Upper lobe of left lung (tissue), 4 donors: ENCODE measurements at regions not wholly inside any gene's neighbourhood (a gene's known extent, or its start where the extent isn't known, plus 50 kb on each side); places are given as distances from the start of the nearest gene placed in this dataset.

Experiments
- POLR2A ChIP-seq, 4 donors: fragments of 450-650 bp; IDR thresholded peaks; one replicate each; pipeline ENCODE4 v1.5.1; 2016 to 2017; ENCODE audit warnings: antibody characterized with exemption in 4 of 4, mild to moderate bottlenecking in 2 of 4
- POLR2AphosphoS5 ChIP-seq, 2 donors: sonication (generic); formaldehyde crosslinking; IDR thresholded peaks; one replicate each; pipeline ENCODE4 v1.5.1; 2017; ENCODE audit warnings: antibody characterized with exemption in 2 of 2
- TF ChIP-seq, protein P1 (sequence below), 6 experiments: fragments of 450-650 bp in 4 of 6; fragments of 200-600 bp in 2 of 6; sonication (generic) in 2 of 6; IDR thresholded peaks; one replicate each; pipeline ENCODE4 v1.5.1; 2016 to 2019; ENCODE audit warnings: antibody characterized with exemption in 6 of 6

DNA sequence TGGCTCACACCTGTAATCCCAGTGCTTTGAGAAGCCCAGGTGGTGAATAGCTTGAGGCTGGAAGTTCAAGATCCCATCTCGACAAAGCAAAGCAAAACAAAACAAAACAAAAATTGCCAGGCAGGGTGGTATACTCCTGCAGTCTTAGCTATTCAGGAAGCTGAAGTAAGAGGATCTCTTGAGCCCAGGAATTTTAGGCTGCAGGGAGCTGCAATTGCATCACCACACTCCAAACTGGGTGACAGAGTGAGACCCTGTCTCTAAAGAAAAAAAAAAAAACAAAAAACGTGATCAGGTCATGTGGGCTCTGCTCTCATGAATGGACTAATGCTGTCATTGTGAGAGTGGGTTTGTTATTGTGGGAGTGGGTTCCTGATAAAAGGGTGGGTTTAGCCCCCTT is 409.1 kb downstream of the NPIPA7 start:
- TF ChIP-seq POLR2AphosphoS5 (IDR thresholded peaks at IDR 0.05) (no peak), POLR2A (IDR thresholded peaks at IDR 0.05) (no peak)
- TF ChIP-seq, protein P1, sequence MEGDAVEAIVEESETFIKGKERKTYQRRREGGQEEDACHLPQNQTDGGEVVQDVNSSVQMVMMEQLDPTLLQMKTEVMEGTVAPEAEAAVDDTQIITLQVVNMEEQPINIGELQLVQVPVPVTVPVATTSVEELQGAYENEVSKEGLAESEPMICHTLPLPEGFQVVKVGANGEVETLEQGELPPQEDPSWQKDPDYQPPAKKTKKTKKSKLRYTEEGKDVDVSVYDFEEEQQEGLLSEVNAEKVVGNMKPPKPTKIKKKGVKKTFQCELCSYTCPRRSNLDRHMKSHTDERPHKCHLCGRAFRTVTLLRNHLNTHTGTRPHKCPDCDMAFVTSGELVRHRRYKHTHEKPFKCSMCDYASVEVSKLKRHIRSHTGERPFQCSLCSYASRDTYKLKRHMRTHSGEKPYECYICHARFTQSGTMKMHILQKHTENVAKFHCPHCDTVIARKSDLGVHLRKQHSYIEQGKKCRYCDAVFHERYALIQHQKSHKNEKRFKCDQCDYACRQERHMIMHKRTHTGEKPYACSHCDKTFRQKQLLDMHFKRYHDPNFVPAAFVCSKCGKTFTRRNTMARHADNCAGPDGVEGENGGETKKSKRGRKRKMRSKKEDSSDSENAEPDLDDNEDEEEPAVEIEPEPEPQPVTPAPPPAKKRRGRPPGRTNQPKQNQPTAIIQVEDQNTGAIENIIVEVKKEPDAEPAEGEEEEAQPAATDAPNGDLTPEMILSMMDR (IDR thresholded peaks at IDR 0.05): no peak
